T-helper 17 cell (primary cell): ENCODE measurements at regions not wholly inside any gene's neighbourhood (a gene's known extent, or its start where the extent isn't known, plus 50 kb on each side); places are given as distances from the start of the nearest gene placed in this dataset.
"Not testable (repeated sequence)": the region's sequence is repeated elsewhere in the genome, so short reads cannot be mapped to it uniquely, and the experiment has no call there.

Experiments used
- ATAC-seq: fragments of 150-1000 bp; cut with Tn5 transposase; 2 replicates; pipeline ENCODE4 v1.10.0; 2021; ENCODE audit warnings: mild to moderate bottlenecking, moderate library complexity
- DNase-seq, 3 donors: peaks; one replicate each; pipeline versions ENCODE4 v3.0.0 to v3.0.0-alpha.2; 2020 to 2021
- H3K9me3 ChIP-seq: one replicate; pipeline ENCODE4 v1.7.0; 2013; ENCODE audit warnings: low read length, mild to moderate bottlenecking; ENCODE audit not compliant: control insufficient read depth, poor library complexity, severe bottlenecking
- H3K27ac Mint-ChIP-seq: one replicate; pipeline ENCODE4 v1.8.0; 2022; ENCODE audit warnings: mild to moderate bottlenecking, moderate library complexity, mixed read lengths
- H3K27me3 Mint-ChIP-seq: one replicate; pipeline ENCODE4 v1.8.0; 2022; ENCODE audit warnings: mixed read lengths
- H3K36me3 Mint-ChIP-seq: one replicate; pipeline ENCODE4 v1.8.0; 2022; ENCODE audit warnings: low read depth, mixed read lengths
- H3K4me1 Mint-ChIP-seq: one replicate; pipeline ENCODE4 v1.8.0; 2022; ENCODE audit warnings: mild to moderate bottlenecking, mixed read lengths
- H3K4me3 Mint-ChIP-seq: one replicate; pipeline ENCODE4 v1.8.0; 2022; ENCODE audit warnings: mild to moderate bottlenecking, moderate library complexity, mixed read lengths

DNA sequence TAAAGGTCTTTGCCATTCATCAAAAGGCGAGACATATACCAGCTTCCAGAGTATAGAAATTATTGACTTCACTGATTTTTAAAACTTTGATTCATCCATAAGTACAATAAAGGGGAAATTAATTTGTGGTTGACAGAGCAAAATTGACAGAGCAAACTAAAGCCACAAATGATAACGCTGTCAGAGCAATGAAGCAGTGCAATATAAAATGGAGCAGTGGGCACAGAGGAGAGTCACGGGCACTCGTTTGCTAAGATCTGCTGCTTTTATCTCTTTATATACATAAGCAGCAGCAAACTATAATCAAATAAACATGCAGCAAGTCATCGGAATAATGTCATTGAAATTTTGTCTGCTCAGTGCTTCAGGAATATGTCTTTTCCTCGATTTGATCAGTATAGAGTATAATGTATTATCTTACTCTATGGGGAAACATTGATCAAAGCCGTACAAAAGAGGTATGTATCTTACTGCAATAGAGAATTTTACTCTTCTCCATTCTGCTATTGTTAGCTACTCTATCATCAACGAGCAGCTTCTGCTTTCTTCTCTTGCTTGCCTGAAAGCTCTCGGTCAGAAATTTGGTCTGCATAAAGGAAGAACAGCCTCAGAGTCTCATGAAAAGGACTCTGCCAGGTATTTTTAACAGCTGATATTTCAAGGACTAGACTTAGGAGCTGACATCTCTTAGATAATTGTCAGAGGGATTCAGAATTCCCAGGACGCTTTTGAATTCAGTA lies 546.0 kb upstream of the ARID1B start:
- Mint-ChIP-seq H3K4me3 (no peak overlapping the region), H3K4me1 (no peaks in the 10 kb centered on the region), H3K27me3 (no peaks in the 10 kb centered on the region), H3K27ac (no peak overlapping the region), H3K36me3 (no peaks in the 10 kb centered on the region)
- H3K9me3 ChIP-seq, result no peaks in the 10 kb centered on the region
- DNase-seq (no peak), ATAC-seq (no peak)

DNA sequence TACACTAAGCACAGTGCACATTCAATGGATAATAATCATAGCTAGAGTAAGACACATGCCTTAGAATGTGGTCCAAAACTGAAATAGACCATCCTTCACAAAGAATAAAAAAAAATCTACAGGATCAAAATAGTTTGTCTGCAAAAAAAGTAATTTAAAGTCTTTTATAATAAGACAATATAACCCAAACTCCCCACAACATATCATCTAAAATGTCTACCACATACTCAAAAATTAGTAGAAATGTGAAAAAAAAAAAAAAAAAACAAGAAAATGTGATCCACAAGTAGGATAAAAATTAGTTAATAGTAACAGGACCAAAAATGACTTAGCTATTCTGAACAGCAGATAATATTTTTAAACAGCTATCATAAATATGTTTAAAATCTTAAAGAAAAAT lies 557.2 kb upstream of the ARID1B start:
- H3K9me3 ChIP-seq, result peaks cover 4% of the 10 kb centered on the region
- no peak for DNase-seq
- Mint-ChIP-seq H3K4me3 (no peak overlapping the region), H3K4me1 (no peaks in the 10 kb centered on the region), H3K27ac (no peak overlapping the region), H3K27me3 (no peaks in the 10 kb centered on the region), H3K36me3 (peaks cover 2% of the 10 kb centered on the region)
- ATAC-seq, result no peak

DNA sequence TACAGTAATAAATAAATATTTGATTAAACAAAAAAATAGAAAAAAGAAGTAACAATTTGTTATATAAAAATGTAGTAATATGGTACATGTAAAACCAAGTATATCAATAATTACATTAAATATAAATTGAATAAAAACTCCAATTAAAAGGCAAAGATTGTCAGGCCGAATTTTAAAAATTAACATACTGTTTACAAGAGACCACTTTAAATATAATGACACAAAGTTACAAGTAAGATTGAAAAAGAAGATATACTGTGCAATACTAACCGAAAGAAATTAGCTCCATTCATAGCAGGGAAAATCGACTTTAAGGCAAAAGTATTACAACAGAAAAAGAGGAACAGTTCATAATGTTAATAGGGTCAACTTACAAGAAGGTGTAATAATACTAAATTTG lies 571.5 kb upstream of the ARID1B start:
- no peaks in the 10 kb centered on the region for H3K27me3 Mint-ChIP-seq
- DNase-seq, result no peak
- no peaks in the 10 kb centered on the region for H3K36me3 Mint-ChIP-seq
- no peak overlapping the region for H3K27ac Mint-ChIP-seq
- no peaks in the 10 kb centered on the region for H3K9me3 ChIP-seq
- no peak overlapping the region for H3K4me3 Mint-ChIP-seq
- peaks cover 3% of the 10 kb centered on the region for H3K4me1 Mint-ChIP-seq
- no peak for ATAC-seq

GRCh38 chr6:156199182-156199581 lies 578.0 kb upstream of the ARID1B start:
- no peak for DNase-seq
- H3K27me3 Mint-ChIP-seq, result no peaks in the 10 kb centered on the region
- H3K9me3 ChIP-seq, result no peaks in the 10 kb centered on the region
- ATAC-seq, result no peak
- no peaks in the 10 kb centered on the region for H3K36me3 Mint-ChIP-seq
- no peak overlapping the region for H3K4me3 Mint-ChIP-seq
- no peak overlapping the region for H3K27ac Mint-ChIP-seq
- H3K4me1 Mint-ChIP-seq, result peaks cover 20% of the 10 kb centered on the region

DNA sequence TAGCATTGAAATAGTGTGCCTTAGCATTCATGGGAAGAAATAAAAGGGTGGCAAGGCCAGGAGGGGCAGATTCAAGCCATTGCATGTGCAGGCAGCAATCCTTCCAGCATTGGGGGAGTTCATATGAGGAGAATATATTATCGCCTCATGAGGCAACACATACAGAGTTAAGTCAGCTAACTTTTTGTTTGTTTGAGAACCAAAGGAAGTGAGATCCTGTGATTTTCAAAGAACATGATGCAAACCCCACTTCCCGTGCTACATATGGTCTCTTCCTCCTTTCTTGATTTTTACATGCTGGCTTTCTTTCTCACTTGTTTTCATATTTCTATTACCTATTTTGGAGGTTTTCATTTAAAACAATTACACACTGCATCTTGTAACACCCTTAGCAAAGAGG lies 579.7 kb upstream of the ARID1B start:
- H3K4me3 Mint-ChIP-seq, result peak overlapping the region; percentile 41
- no peaks in the 10 kb centered on the region for H3K36me3 Mint-ChIP-seq
- DNase-seq (no peak), ATAC-seq (peak; percentile 70)
- H3K27ac Mint-ChIP-seq, result peak overlapping the region; percentile 86
- H3K9me3 ChIP-seq, result no peaks in the 10 kb centered on the region
- peaks cover 20% of the 10 kb centered on the region for H3K4me1 Mint-ChIP-seq
- no peaks in the 10 kb centered on the region for H3K27me3 Mint-ChIP-seq

GRCh38 chr6:156194981-156195380 lies 582.2 kb upstream of the ARID1B start:
- Mint-ChIP-seq H3K4me3 (no peak overlapping the region), H3K36me3 (no peaks in the 10 kb centered on the region), H3K27ac (no peak overlapping the region), H3K4me1 (peaks cover 24% of the 10 kb centered on the region), H3K27me3 (no peaks in the 10 kb centered on the region)
- ATAC-seq (no peak), DNase-seq (no peak)
- no peaks in the 10 kb centered on the region for H3K9me3 ChIP-seq

DNA sequence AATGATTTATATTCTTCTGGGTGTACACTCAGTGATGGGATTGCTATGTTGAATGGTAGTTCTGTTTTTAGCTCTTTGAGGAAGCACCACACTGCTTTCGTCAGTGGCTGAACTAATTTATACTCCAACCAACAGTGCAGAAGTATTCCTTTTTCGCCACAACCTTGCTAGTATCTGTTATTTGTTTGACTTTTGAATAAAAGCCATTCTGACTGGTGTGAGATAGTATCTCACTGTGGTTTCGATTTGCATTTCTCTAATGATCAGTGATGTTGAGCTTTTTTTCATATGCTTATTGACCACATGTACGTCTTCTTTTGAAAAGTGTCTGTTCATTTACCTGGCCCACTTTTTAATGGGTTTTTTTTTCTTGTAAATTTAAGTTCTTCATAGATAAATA lies 583.8 kb upstream of the ARID1B start:
- no peak for DNase-seq
- peak overlapping the region; percentile 2 for H3K4me3 Mint-ChIP-seq
- H3K36me3 Mint-ChIP-seq, result no peaks in the 10 kb centered on the region
- peak overlapping the region; percentile 30 for H3K27ac Mint-ChIP-seq
- H3K27me3 Mint-ChIP-seq, result no peaks in the 10 kb centered on the region
- H3K9me3 ChIP-seq, result no peaks in the 10 kb centered on the region
- ATAC-seq, result peak; percentile 49
- peaks cover 23% of the 10 kb centered on the region for H3K4me1 Mint-ChIP-seq

GRCh38 chr6:156191895-156192294 lies 585.3 kb upstream of the ARID1B start:
- no peak for DNase-seq
- peak overlapping the region; percentile 1 for H3K4me3 Mint-ChIP-seq
- no peaks in the 10 kb centered on the region for H3K9me3 ChIP-seq
- peak overlapping the region; percentile 86 for H3K27ac Mint-ChIP-seq
- H3K27me3 Mint-ChIP-seq, result no peaks in the 10 kb centered on the region
- peaks cover 11% of the 10 kb centered on the region for H3K4me1 Mint-ChIP-seq
- no peaks in the 10 kb centered on the region for H3K36me3 Mint-ChIP-seq
- ATAC-seq, result peak; percentile 51

GRCh38 chr6:156191390-156191789 lies 585.8 kb upstream of the ARID1B start:
- H3K27ac Mint-ChIP-seq, result peak overlapping the region; percentile 86
- DNase-seq, H3K4me1 Mint-ChIP-seq, H3K27me3 Mint-ChIP-seq, H3K36me3 Mint-ChIP-seq, ATAC-seq, H3K9me3 ChIP-seq, H3K4me3 Mint-ChIP-seq: not testable (repeated sequence)

GRCh38 chr6:156190270-156190669 lies 586.9 kb upstream of the ARID1B start:
- Mint-ChIP-seq H3K4me3 (no peak overlapping the region), H3K36me3 (no peaks in the 10 kb centered on the region), H3K27ac (peak overlapping the region; percentile 16), H3K27me3 (no peaks in the 10 kb centered on the region), H3K4me1 (peaks cover 7% of the 10 kb centered on the region)
- DNase-seq, result no peak
- H3K9me3 ChIP-seq, result no peaks in the 10 kb centered on the region
- no peak for ATAC-seq

DNA sequence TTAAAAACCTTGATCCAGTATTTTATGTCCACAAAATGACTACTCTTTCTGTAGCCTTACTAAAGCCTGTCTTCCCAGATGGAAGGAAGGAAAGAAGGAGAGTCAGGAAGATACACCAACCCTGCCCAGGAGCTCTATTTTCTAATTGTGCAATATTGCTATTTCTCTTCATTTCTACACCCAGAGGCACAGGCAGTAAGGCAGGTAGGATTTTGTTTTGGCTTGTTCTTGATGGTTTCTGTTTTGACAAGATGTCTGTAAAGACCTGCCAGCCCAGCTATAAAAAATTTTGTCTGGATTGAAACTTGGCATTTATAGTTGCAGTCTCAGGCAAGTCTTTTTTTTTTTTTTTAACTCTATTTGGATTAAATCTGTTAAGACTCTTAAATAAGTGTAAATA lies 587.5 kb upstream of the ARID1B start:
- DNase-seq (no peak), ATAC-seq (no peak)
- Mint-ChIP-seq H3K4me3 (no peak overlapping the region), H3K36me3 (no peaks in the 10 kb centered on the region), H3K27me3 (no peaks in the 10 kb centered on the region), H3K27ac (no peak overlapping the region), H3K4me1 (peaks cover 7% of the 10 kb centered on the region)
- no peaks in the 10 kb centered on the region for H3K9me3 ChIP-seq

DNA sequence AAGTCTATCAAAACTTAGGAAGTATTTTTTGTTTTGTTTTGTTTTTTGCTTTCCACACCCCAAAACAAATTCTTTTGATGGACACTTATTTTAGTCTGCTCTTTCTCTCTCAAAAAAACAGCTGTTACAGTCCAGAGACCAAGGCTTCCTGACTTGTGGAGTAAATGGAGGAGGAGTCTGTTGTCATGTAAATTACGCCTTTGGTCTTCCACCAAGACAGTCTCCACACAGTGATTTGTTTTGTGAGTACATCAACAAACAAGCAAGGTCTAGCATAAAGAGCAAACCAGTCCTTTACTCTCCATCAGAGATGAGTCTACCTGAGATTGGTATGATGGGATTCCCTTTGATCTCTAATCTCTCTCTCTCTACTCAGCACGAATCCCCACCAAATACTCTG lies 588.0 kb upstream of the ARID1B start:
- H3K9me3 ChIP-seq, result no peaks in the 10 kb centered on the region
- ATAC-seq (no peak), DNase-seq (no peak)
- Mint-ChIP-seq H3K36me3 (no peaks in the 10 kb centered on the region), H3K27me3 (no peaks in the 10 kb centered on the region), H3K4me1 (peaks cover 7% of the 10 kb centered on the region), H3K4me3 (no peak overlapping the region), H3K27ac (no peak overlapping the region)

DNA sequence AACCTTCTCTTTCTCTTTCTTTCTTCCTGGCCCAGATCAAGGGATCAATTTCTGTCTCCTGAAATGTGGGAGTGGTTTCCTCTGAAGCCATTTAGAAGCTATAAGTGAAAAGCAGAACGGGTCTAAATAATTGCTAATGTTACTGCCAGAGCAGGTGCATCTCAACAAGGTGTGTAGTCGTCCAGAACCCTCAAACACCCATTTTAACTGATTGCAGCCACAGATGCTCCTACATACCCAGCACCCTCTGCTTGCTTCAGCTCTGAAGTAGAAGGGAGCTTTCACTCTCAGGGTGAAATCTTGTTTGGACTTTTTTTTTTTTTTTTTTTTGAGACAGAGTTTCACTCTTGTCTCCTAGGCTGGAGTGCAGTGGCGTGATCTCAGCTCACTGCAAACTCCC lies 592.1 kb upstream of the ARID1B start:
- peaks cover 8% of the 10 kb centered on the region for H3K4me1 Mint-ChIP-seq
- no peaks in the 10 kb centered on the region for H3K36me3 Mint-ChIP-seq
- DNase-seq (no peak), ATAC-seq (no peak)
- H3K27me3 Mint-ChIP-seq, result no peaks in the 10 kb centered on the region
- H3K4me3 Mint-ChIP-seq, result no peak overlapping the region
- no peaks in the 10 kb centered on the region for H3K9me3 ChIP-seq
- no peak overlapping the region for H3K27ac Mint-ChIP-seq

DNA sequence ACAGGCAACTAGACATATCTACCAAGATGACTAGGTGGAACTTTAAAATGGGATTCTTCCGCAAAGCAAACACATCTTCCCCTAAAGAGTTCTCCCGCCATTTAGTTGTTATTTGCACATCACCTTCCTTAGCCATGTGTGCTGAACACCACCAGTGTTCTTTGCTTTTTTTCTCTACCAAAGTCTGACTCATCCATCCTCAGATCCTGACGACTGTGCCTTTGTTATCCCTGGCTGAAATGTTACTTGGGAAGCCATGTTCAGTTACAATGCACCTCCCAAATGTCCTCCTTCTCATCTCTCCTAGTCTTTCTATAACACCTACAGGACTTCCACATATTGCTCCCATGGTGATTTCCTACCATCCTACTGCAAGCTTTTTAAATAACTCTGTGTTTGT lies 593.5 kb upstream of the ARID1B start:
- Mint-ChIP-seq H3K4me3 (no peak overlapping the region), H3K27me3 (no peaks in the 10 kb centered on the region), H3K27ac (no peak overlapping the region), H3K4me1 (peaks cover 8% of the 10 kb centered on the region), H3K36me3 (no peaks in the 10 kb centered on the region)
- no peak for ATAC-seq
- no peak for DNase-seq
- H3K9me3 ChIP-seq, result no peaks in the 10 kb centered on the region
